ENCODE measurements at regions not wholly inside any gene's neighbourhood (a gene's known extent, or its start where the extent isn't known, plus 50 kb on each side); places are given as distances from the start of the nearest gene placed in this dataset.

- TF ChIP-seq CTCF (IDR thresholded peaks at IDR 0.05; ENCODE audit: insufficient read depth, missing control alignments), result no peak
- DNase-seq (ENCODE audit: insufficient read length, low spot score) (no peak), FAIRE-seq (no peak)
Observed at GRCh38 chr17:56661906-56662305, 68.4 kb downstream of the NOG start.

GRCh38 chr17:56665864-56666263, 72.4 kb downstream of the NOG start:
- no peak for TF ChIP-seq CTCF (IDR thresholded peaks at IDR 0.05; ENCODE audit: insufficient read depth, missing control alignments)
- no peak for DNase-seq (ENCODE audit: insufficient read length, low spot score)
- no peak for FAIRE-seq

GRCh38 chr17:56667925-56668458, 74.5 kb downstream of the NOG start:
- no peak for TF ChIP-seq CTCF (IDR thresholded peaks at IDR 0.05; ENCODE audit: insufficient read depth, missing control alignments)
- DNase-seq (ENCODE audit: insufficient read length, low spot score) (no peak), FAIRE-seq (no peak)

GRCh38 chr17:56672195-56672594, 78.7 kb downstream of the NOG start:
- no peak for FAIRE-seq
- TF ChIP-seq CTCF (IDR thresholded peaks at IDR 0.05; ENCODE audit: insufficient read depth, missing control alignments), result no peak
- DNase-seq (ENCODE audit: insufficient read length, low spot score), result no peak

GRCh38 chr17:56674401-56674925, 81.0 kb downstream of the NOG start:
- no peak for TF ChIP-seq CTCF (IDR thresholded peaks at IDR 0.05; ENCODE audit: insufficient read depth, missing control alignments)
- FAIRE-seq (no peak), DNase-seq (ENCODE audit: insufficient read length, low spot score) (no peak)

GRCh38 chr17:56675876-56676660, 82.6 kb downstream of the NOG start:
- FAIRE-seq (no peak), DNase-seq (ENCODE audit: insufficient read length, low spot score) (no peak)
- no peak for TF ChIP-seq CTCF (IDR thresholded peaks at IDR 0.05; ENCODE audit: insufficient read depth, missing control alignments)

- no peak for FAIRE-seq
- no peak for DNase-seq (ENCODE audit: insufficient read length, low spot score)
- no peak for TF ChIP-seq CTCF (IDR thresholded peaks at IDR 0.05; ENCODE audit: insufficient read depth, missing control alignments)
Observed at GRCh38 chr17:56676810-56677209, 83.3 kb downstream of the NOG start.
